SK-N-SH (cell line): ENCODE measurements at regions not wholly inside any gene's neighbourhood (a gene's known extent, or its start where the extent isn't known, plus 50 kb on each side); places are given as distances from the start of the nearest gene placed in this dataset.

ENCODE experiments used
- CTCF ChIA-PET: fragments of 300-600, 350-600 bp; formaldehyde crosslinking; extraction: SDS; loops from one replicate; lab custom pipeline; 2021; lab: Yijun Ruan, JAX
- POLR2A ChIA-PET: fragments of 350-600 bp; sonication (Branson Sonifier 250); formaldehyde crosslinking; extraction: SDS; loops from one replicate; lab custom pipeline; 2020; ENCODE audit warnings: antibody characterized with exemption, inconsistent platforms; lab: Yijun Ruan, JAX
- DNase-seq: peaks from one replicate; pipeline ENCODE4 v3.0.0; 2012
- H2AFZ ChIP-seq: fragments of 200-600 bp; sonication (generic); 2 replicates; pipeline ENCODE4 v1.8.1; 2016; ENCODE audit warnings: antibody characterized with exemption, mild to moderate bottlenecking, low read depth
- H3F3A ChIP-seq: fragments of 200-600 bp; sonication (generic); replicated peaks from 2 replicates; pipeline ENCODE3; 2016; ENCODE audit warnings: antibody characterized with exemption, mild to moderate bottlenecking; ENCODE audit not compliant: insufficient read depth
- H3K27ac ChIP-seq, 2 experiments: fragments of 200-500 bp in 1 of 2; fragments of 200-600 bp in 1 of 2; sonication (Bioruptor generic) in 1 of 2; sonication (generic), shearing (Covaris generic) in 1 of 2; 2 replicates each; pipeline versions ENCODE4 v1.5.1 to v1.6.1; 2014 to 2016; ENCODE audit warnings: low read depth in 2 of 2, inconsistent platforms in 1 of 2, low read length in 1 of 2, mild to moderate bottlenecking in 1 of 2, mixed read lengths in 1 of 2
- H3K27me3 ChIP-seq: fragments of 200-600 bp; sonication (generic), shearing (Covaris generic); 2 replicates; pipeline ENCODE4 v1.6.1; 2016; ENCODE audit warnings: mixed run types; ENCODE audit not compliant: insufficient read depth
- H3K36me3 ChIP-seq, 2 experiments: fragments of 200-500 bp in 1 of 2; fragments of 200-600 bp in 1 of 2; sonication (Bioruptor generic) in 1 of 2; sonication (generic) in 1 of 2; replicated peaks in 1 of 2; 2 replicates each; pipeline versions ENCODE3 to v1.5.1; 2014 to 2016; ENCODE audit warnings: low read length in 1 of 2, mild to moderate bottlenecking in 1 of 2; ENCODE audit not compliant: insufficient read depth in 2 of 2, control insufficient read depth in 1 of 2
- H3K4me1 ChIP-seq, 2 experiments: fragments of 200-500 bp in 1 of 2; fragments of 200-600 bp in 1 of 2; sonication (Bioruptor generic) in 1 of 2; sonication (generic), shearing (Covaris generic) in 1 of 2; 2 replicates each; pipeline versions ENCODE4 v1.5.1 to v1.6.1; 2014 to 2016; ENCODE audit warnings: low read depth in 1 of 2, low read length in 1 of 2, mixed run types in 1 of 2; ENCODE audit not compliant: insufficient read depth in 2 of 2, control insufficient read depth in 1 of 2
- H3K4me2 ChIP-seq: fragments of 200-600 bp; sonication (generic), shearing (Covaris generic); 2 replicates; pipeline ENCODE4 v1.6.1; 2017; ENCODE audit warnings: mixed run types
- H3K4me3 ChIP-seq, 2 experiments: fragments of 200-500 bp in 1 of 2; fragments of 200-600 bp in 1 of 2; sonication (Bioruptor generic) in 1 of 2; sonication (generic), shearing (Covaris generic) in 1 of 2; 2 replicates each; pipeline versions ENCODE4 v1.5.1 to v1.8.1; 2014 to 2016; ENCODE audit warnings: low read depth in 2 of 2, inconsistent platforms in 1 of 2, low read length in 1 of 2, mild to moderate bottlenecking in 1 of 2, mixed read lengths in 1 of 2, moderate library complexity in 1 of 2
- H3K79me2 ChIP-seq: fragments of 200-600 bp; sonication (generic); 2 replicates; pipeline ENCODE4 v1.8.1; 2017; ENCODE audit warnings: mild to moderate bottlenecking; ENCODE audit not compliant: insufficient read depth
- H3K9ac ChIP-seq: fragments of 200-600 bp; sonication (generic); 2 replicates; pipeline ENCODE4 v1.6.1; 2017; ENCODE audit warnings: mixed run types
- H3K9me2 ChIP-seq: fragments of 200-600 bp; sonication (generic); 2 replicates; pipeline ENCODE4 v1.6.1; 2017; ENCODE audit warnings: mixed run types
- H3K9me3 ChIP-seq: fragments of 200-600 bp; sonication (generic); 2 replicates; pipeline ENCODE4 v1.6.1; 2017; ENCODE audit warnings: mixed run types, mild to moderate bottlenecking, moderate library complexity
- H4K20me1 ChIP-seq: fragments of 200-600 bp; sonication (generic); 2 replicates; pipeline ENCODE4 v1.6.1; 2017; ENCODE audit warnings: mild to moderate bottlenecking, mixed run types; ENCODE audit not compliant: insufficient read depth
- CHD2 ChIP-seq: fragments of 150-350 bp; IDR thresholded peaks from 2 replicates; pipeline ENCODE4 v1.6.1; 2018; ENCODE audit warnings: low read length; ENCODE audit not compliant: partially characterized antibody
- EP300 ChIP-seq, 2 experiments: IDR thresholded peaks; 2 replicates each; pipeline versions ENCODE4 v1.4.0 to v1.6.1; 2012; ENCODE audit warnings: borderline replicate concordance in 1 of 2, low read depth in 1 of 2, low read length in 1 of 2
- EZH2phosphoT487 ChIP-seq: fragments of 200-600 bp; sonication (generic); IDR thresholded peaks from 2 replicates; pipeline ENCODE4 v1.6.1; 2017; ENCODE audit warnings: low read depth, mixed run types, mild to moderate bottlenecking, antibody characterized with exemption, moderate library complexity, borderline replicate concordance
- FOSL2 ChIP-seq: IDR thresholded peaks from 2 replicates; pipeline ENCODE4 v1.4.0; 2012; ENCODE audit warnings: low read depth, mild to moderate bottlenecking, moderate library complexity, borderline replicate concordance
- FOXJ3 ChIP-seq: sonication (generic); formaldehyde crosslinking; IDR thresholded peaks from 2 replicates; pipeline ENCODE4 v1.5.1; 2020; ENCODE audit warnings: mild to moderate bottlenecking, missing genetic modification reagents
- GABPA ChIP-seq: IDR thresholded peaks from 2 replicates; pipeline ENCODE4 v1.4.0; 2012; ENCODE audit warnings: low read depth, mild to moderate bottlenecking
- REST ChIP-seq: IDR thresholded peaks from 2 replicates; pipeline ENCODE4 v1.6.1; 2012; ENCODE audit warnings: mild to moderate bottlenecking, low read depth, low read length, moderate library complexity
- SIN3A ChIP-seq: IDR thresholded peaks from 2 replicates; pipeline ENCODE4 v1.6.1; 2012; ENCODE audit warnings: low read depth, mild to moderate bottlenecking, low read length, moderate library complexity, borderline replicate concordance
- WGBS: methylation state at CpG from one replicate; pipeline ENCODE4 v1.1.6; 2017; ENCODE audit warnings: low lambda C conversion rate; 5-methylcytosine and 5-hydroxymethylcytosine counted together
- TF ChIP-seq, protein P1 (sequence below): fragments of 200-600 bp; sonication (generic); IDR thresholded peaks from 2 replicates; pipeline ENCODE4 v1.6.1; 2017; ENCODE audit warnings: antibody characterized with exemption, mild to moderate bottlenecking, moderate library complexity
- TF ChIP-seq, protein P2 (sequence below): IDR thresholded peaks from 2 replicates; pipeline ENCODE4; 2012

DNA sequence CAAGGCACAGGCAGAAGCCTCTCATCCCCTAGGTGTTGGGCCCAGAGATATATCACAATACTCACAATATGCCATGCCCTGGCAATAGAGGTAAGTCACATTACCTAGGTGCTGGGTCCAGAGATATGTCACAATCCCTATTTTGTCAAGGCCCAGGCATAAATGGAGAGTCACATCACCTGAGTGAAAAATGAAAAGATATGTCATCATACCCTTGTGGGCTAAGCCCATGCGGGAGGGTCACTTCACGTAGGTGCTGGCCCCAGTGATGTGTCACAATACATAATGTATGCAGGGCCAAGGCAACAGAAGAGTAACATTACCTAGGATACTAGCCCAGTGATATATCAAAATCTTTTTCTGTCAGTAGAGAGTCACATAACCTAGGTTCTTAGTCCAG, 127.0 kb downstream of the ZNF675 start:
- Histone ChIP-seq H3K9ac (no peak overlapping the region), H3K4me3 (no peak overlapping the region), H4K20me1 (no peaks in the 10 kb centered on the region), H3K4me1 (no peaks in the 10 kb centered on the region), H2AFZ (no peak overlapping the region), H3K27ac (no peak overlapping the region), H3K9me2 (no peaks in the 10 kb centered on the region), H3K79me2 (no peaks in the 10 kb centered on the region), H3K9me3 (no peaks in the 10 kb centered on the region), H3K27me3 (no peaks in the 10 kb centered on the region), H3F3A (no peaks in the 10 kb centered on the region), H3K4me2 (no peak overlapping the region), H3K36me3 (no peaks in the 10 kb centered on the region)
- TF ChIP-seq REST: no peak
- no peak for TF ChIP-seq EP300 (IDR thresholded peaks at IDR 0.05; ENCODE audit: borderline replicate concordance in 1 of 2, low read depth in 1 of 2, low read length in 1 of 2)
- TF ChIP-seq EZH2phosphoT487: no peak
- TF ChIP-seq FOSL2: no peak
- no peak for TF ChIP-seq CHD2
- TF ChIP-seq, protein P1, sequence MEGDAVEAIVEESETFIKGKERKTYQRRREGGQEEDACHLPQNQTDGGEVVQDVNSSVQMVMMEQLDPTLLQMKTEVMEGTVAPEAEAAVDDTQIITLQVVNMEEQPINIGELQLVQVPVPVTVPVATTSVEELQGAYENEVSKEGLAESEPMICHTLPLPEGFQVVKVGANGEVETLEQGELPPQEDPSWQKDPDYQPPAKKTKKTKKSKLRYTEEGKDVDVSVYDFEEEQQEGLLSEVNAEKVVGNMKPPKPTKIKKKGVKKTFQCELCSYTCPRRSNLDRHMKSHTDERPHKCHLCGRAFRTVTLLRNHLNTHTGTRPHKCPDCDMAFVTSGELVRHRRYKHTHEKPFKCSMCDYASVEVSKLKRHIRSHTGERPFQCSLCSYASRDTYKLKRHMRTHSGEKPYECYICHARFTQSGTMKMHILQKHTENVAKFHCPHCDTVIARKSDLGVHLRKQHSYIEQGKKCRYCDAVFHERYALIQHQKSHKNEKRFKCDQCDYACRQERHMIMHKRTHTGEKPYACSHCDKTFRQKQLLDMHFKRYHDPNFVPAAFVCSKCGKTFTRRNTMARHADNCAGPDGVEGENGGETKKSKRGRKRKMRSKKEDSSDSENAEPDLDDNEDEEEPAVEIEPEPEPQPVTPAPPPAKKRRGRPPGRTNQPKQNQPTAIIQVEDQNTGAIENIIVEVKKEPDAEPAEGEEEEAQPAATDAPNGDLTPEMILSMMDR: no peak
- TF ChIP-seq, protein P2, sequence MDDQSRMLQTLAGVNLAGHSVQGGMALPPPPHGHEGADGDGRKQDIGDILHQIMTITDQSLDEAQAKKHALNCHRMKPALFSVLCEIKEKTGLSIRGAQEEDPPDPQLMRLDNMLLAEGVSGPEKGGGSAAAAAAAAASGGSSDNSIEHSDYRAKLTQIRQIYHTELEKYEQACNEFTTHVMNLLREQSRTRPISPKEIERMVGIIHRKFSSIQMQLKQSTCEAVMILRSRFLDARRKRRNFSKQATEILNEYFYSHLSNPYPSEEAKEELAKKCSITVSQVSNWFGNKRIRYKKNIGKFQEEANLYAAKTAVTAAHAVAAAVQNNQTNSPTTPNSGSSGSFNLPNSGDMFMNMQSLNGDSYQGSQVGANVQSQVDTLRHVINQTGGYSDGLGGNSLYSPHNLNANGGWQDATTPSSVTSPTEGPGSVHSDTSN: no peak
- TF ChIP-seq GABPA: no peak
- DNase-seq: no peak
- ChIA-PET CTCF (no interaction called here), POLR2A (no interaction called here)
- WGBS: 31% methylated on average over 2 of the region's 2 CpGs

- ChIA-PET CTCF (no interaction called here), POLR2A (no interaction called here)
- H3K4me3 ChIP-seq: no peak overlapping the region
- H3K36me3 ChIP-seq: no peaks in the 10 kb centered on the region
- no peaks in the 10 kb centered on the region for H3K4me1 ChIP-seq
- H3K27ac ChIP-seq: no peak overlapping the region
- H3K9me3 ChIP-seq: no peaks in the 10 kb centered on the region
- H3F3A ChIP-seq: no peaks in the 10 kb centered on the region
- no peak overlapping the region for H3K9ac ChIP-seq
- TF ChIP-seq SIN3A (no peak), FOXJ3 (CRISPR knock-in tag) (no peak), EZH2phosphoT487 (no peak)
- no peaks in the 10 kb centered on the region for H3K27me3 ChIP-seq
- no peak for DNase-seq
- no peak overlapping the region for H2AFZ ChIP-seq
- no peaks in the 10 kb centered on the region for H3K9me2 ChIP-seq
- no peaks in the 10 kb centered on the region for H4K20me1 ChIP-seq
- 7% methylated on average over 4 of the region's 4 CpGs for WGBS
- no peaks in the 10 kb centered on the region for H3K79me2 ChIP-seq
- H3K4me2 ChIP-seq: no peak overlapping the region
These were observed 128.5 kb downstream of the ZNF675 start for GRCh38 chr19:23558541-23558940.
